ENCODE measurements at regions not wholly inside any gene's neighbourhood (a gene's known extent, or its start where the extent isn't known, plus 50 kb on each side); places are given as distances from the start of the nearest gene placed in this dataset.

- Mint-ChIP-seq H3K4me3 (ENCODE audit: unreplicated experiment) (no peak overlapping the region), H3K9me3 (ENCODE audit: unreplicated experiment) (peaks cover 10% of the 10 kb centered on the region), H3K27me3 (ENCODE audit: low read depth, unreplicated experiment) (peaks cover 61% of the 10 kb centered on the region), H3K27ac (ENCODE audit: unreplicated experiment) (no peak overlapping the region), H3K4me1 (ENCODE audit: low read depth, unreplicated experiment) (no peaks in the 10 kb centered on the region), H3K36me3 (ENCODE audit: low read depth, unreplicated experiment) (no peaks in the 10 kb centered on the region)
- peaks cover 4% of the 10 kb centered on the region for H3K27me3 ChIP-seq (ENCODE audit: insufficient read depth, low read length)
- no peaks in the 10 kb centered on the region for H3K79me2 ChIP-seq (ENCODE audit: insufficient read depth, low read length)
- H3K4me3 ChIP-seq (ENCODE audit: insufficient read depth, low read depth, low read length), result no peak overlapping the region
- H3K9ac ChIP-seq (ENCODE audit: low read length), result no peak overlapping the region
- FAIRE-seq (no peak), DNase-seq (ENCODE audit: low read depth) (no peak)
- H3K4me1 ChIP-seq (ENCODE audit: insufficient read depth, low read length), result no peaks in the 10 kb centered on the region
- no peak overlapping the region for H3K4me2 ChIP-seq (ENCODE audit: low read length)
- H3K27ac ChIP-seq (ENCODE audit: low read depth, low read length), result no peak overlapping the region
- TF ChIP-seq EZH2 (IDR thresholded peaks at IDR 0.05; ENCODE audit: insufficient read depth, low read length) (no peak), CTCF (IDR thresholded peaks at IDR 0.05; ENCODE audit: insufficient read depth, low read depth, low read length) (no peak)
- no peak overlapping the region for H2AFZ ChIP-seq (ENCODE audit: low read depth, low read length)
- no peaks in the 10 kb centered on the region for H3K9me3 ChIP-seq (ENCODE audit: insufficient read depth, low read depth, low read length)
- no peaks in the 10 kb centered on the region for H4K20me1 ChIP-seq (ENCODE audit: insufficient read depth, low read length)
- no peaks in the 10 kb centered on the region for H3K36me3 ChIP-seq (ENCODE audit: insufficient read depth, low read length)
These were observed 117.2 kb downstream of the MATN1 start for GRCh38 chr1:30606166-30606565.

GRCh38 chr1:30605441-30605920, 117.9 kb downstream of the MATN1 start:
- H3K36me3 Mint-ChIP-seq (ENCODE audit: low read depth, unreplicated experiment), result no peaks in the 10 kb centered on the region
- Histone ChIP-seq H3K4me2 (ENCODE audit: low read length) (no peak overlapping the region), H3K79me2 (ENCODE audit: insufficient read depth, low read length) (no peaks in the 10 kb centered on the region), H3K9me3 (ENCODE audit: insufficient read depth, low read depth, low read length) (no peaks in the 10 kb centered on the region), H4K20me1 (ENCODE audit: insufficient read depth, low read length) (no peaks in the 10 kb centered on the region), H3K36me3 (ENCODE audit: insufficient read depth, low read length) (no peaks in the 10 kb centered on the region), H3K9ac (ENCODE audit: low read length) (no peak overlapping the region), H2AFZ (ENCODE audit: low read depth, low read length) (no peak overlapping the region), H3K27ac (ENCODE audit: low read depth, low read length) (no peak overlapping the region), H3K27me3 (ENCODE audit: insufficient read depth, low read length) (peaks cover 4% of the 10 kb centered on the region), H3K4me1 (ENCODE audit: insufficient read depth, low read length) (no peaks in the 10 kb centered on the region), H3K4me3 (ENCODE audit: insufficient read depth, low read depth, low read length) (no peak overlapping the region)
- TF ChIP-seq CTCF (IDR thresholded peaks at IDR 0.05; ENCODE audit: insufficient read depth, low read depth, low read length) (no peak), EZH2 (IDR thresholded peaks at IDR 0.05; ENCODE audit: insufficient read depth, low read length) (no peak)
- H3K9me3 Mint-ChIP-seq (ENCODE audit: unreplicated experiment), result peaks cover 14% of the 10 kb centered on the region
- FAIRE-seq (no peak), DNase-seq (ENCODE audit: low read depth) (no peak)
- no peak overlapping the region for H3K4me3 Mint-ChIP-seq (ENCODE audit: unreplicated experiment)
- H3K27ac Mint-ChIP-seq (ENCODE audit: unreplicated experiment), result no peak overlapping the region
- H3K27me3 Mint-ChIP-seq (ENCODE audit: low read depth, unreplicated experiment), result peaks cover 59% of the 10 kb centered on the region
- no peaks in the 10 kb centered on the region for H3K4me1 Mint-ChIP-seq (ENCODE audit: low read depth, unreplicated experiment)

GRCh38 chr1:30604801-30605440, 118.5 kb downstream of the MATN1 start:
- no peaks in the 10 kb centered on the region for H3K79me2 ChIP-seq (ENCODE audit: insufficient read depth, low read length)
- Mint-ChIP-seq H3K27ac (ENCODE audit: unreplicated experiment) (no peak overlapping the region), H3K9me3 (ENCODE audit: unreplicated experiment) (peaks cover 14% of the 10 kb centered on the region), H3K27me3 (ENCODE audit: low read depth, unreplicated experiment) (peaks cover 60% of the 10 kb centered on the region), H3K36me3 (ENCODE audit: low read depth, unreplicated experiment) (no peaks in the 10 kb centered on the region), H3K4me1 (ENCODE audit: low read depth, unreplicated experiment) (no peaks in the 10 kb centered on the region), H3K4me3 (ENCODE audit: unreplicated experiment) (no peak overlapping the region)
- FAIRE-seq (no peak), DNase-seq (ENCODE audit: low read depth) (no peak)
- no peak overlapping the region for H3K4me3 ChIP-seq (ENCODE audit: insufficient read depth, low read depth, low read length)
- no peaks in the 10 kb centered on the region for H3K36me3 ChIP-seq (ENCODE audit: insufficient read depth, low read length)
- H3K9me3 ChIP-seq (ENCODE audit: insufficient read depth, low read depth, low read length), result no peaks in the 10 kb centered on the region
- H2AFZ ChIP-seq (ENCODE audit: low read depth, low read length), result no peak overlapping the region
- H3K9ac ChIP-seq (ENCODE audit: low read length), result no peak overlapping the region
- H3K4me1 ChIP-seq (ENCODE audit: insufficient read depth, low read length), result no peaks in the 10 kb centered on the region
- H3K4me2 ChIP-seq (ENCODE audit: low read length), result no peak overlapping the region
- no peak overlapping the region for H3K27ac ChIP-seq (ENCODE audit: low read depth, low read length)
- H3K27me3 ChIP-seq (ENCODE audit: insufficient read depth, low read length), result peaks cover 4% of the 10 kb centered on the region
- H4K20me1 ChIP-seq (ENCODE audit: insufficient read depth, low read length), result no peaks in the 10 kb centered on the region
- TF ChIP-seq CTCF (IDR thresholded peaks at IDR 0.05; ENCODE audit: insufficient read depth, low read depth, low read length), result no peak
- no peak for TF ChIP-seq EZH2 (IDR thresholded peaks at IDR 0.05; ENCODE audit: insufficient read depth, low read length)
